Duodenal mucosa (tissue), 2 donors: ENCODE measurements at regions not wholly inside any gene's neighbourhood (a gene's known extent, or its start where the extent isn't known, plus 50 kb on each side); places are given as distances from the start of the nearest gene placed in this dataset.

Experiments
- H3K27ac ChIP-seq: one replicate; pipeline ENCODE4 v1.7.0; 2013; ENCODE audit warnings: low read depth, low read length
- H3K27me3 ChIP-seq, 2 donors: one replicate each; pipeline ENCODE4 v1.7.0; 2013; ENCODE audit warnings: low read length in 2 of 2, control low read depth in 1 of 2; ENCODE audit not compliant: insufficient read depth in 2 of 2, control insufficient read depth in 1 of 2
- H3K36me3 ChIP-seq, 2 donors: one replicate each; pipeline ENCODE4 v1.7.0; 2013; ENCODE audit warnings: low read length in 2 of 2, control low read depth in 1 of 2; ENCODE audit not compliant: insufficient read depth in 2 of 2, control insufficient read depth in 1 of 2
- H3K4me1 ChIP-seq, 2 donors: one replicate each; pipeline ENCODE4 v1.7.0; 2013; ENCODE audit warnings: low read length in 2 of 2, control low read depth in 1 of 2; ENCODE audit not compliant: insufficient read depth in 2 of 2, control insufficient read depth in 1 of 2
- H3K4me3 ChIP-seq, 2 donors: one replicate each; pipeline ENCODE4 v1.7.0; 2013; ENCODE audit warnings: low read length in 2 of 2, low read depth in 1 of 2
- H3K9ac ChIP-seq, 2 donors: one replicate each; pipeline ENCODE4 v1.7.0; 2013; ENCODE audit warnings: low read length in 2 of 2, low read depth in 1 of 2
- H3K9me3 ChIP-seq, 2 donors: one replicate each; pipeline ENCODE4 v1.7.0; 2013; ENCODE audit warnings: low read length in 2 of 2, control low read depth in 1 of 2; ENCODE audit not compliant: control insufficient read depth in 1 of 2

GRCh38 chr2:22198381-22199283 lies 1074.9 kb downstream of the TDRD15 start:
- H3K27me3 ChIP-seq, result no peaks in the 10 kb centered on the region
- H3K9me3 ChIP-seq, result no peaks in the 10 kb centered on the region
- H3K4me3 ChIP-seq, result no peak overlapping the region
- H3K9ac ChIP-seq, result no peak overlapping the region
- H3K36me3 ChIP-seq, result no peaks in the 10 kb centered on the region
- no peaks in the 10 kb centered on the region for H3K4me1 ChIP-seq
- no peak overlapping the region for H3K27ac ChIP-seq

- H3K9me3 ChIP-seq, result no peaks in the 10 kb centered on the region
- H3K4me3 ChIP-seq, result no peak overlapping the region
- no peaks in the 10 kb centered on the region for H3K36me3 ChIP-seq
- H3K27ac ChIP-seq, result no peak overlapping the region
- no peaks in the 10 kb centered on the region for H3K27me3 ChIP-seq
- H3K4me1 ChIP-seq, result no peaks in the 10 kb centered on the region
- no peak overlapping the region for H3K9ac ChIP-seq
Observed at GRCh38 chr2:22199994-22200393, 1076.2 kb downstream of the TDRD15 start.

GRCh38 chr2:22209545-22209944 lies 1085.8 kb downstream of the TDRD15 start:
- H3K27me3 ChIP-seq, result no peaks in the 10 kb centered on the region
- no peaks in the 10 kb centered on the region for H3K36me3 ChIP-seq
- no peak overlapping the region for H3K4me3 ChIP-seq
- H3K9me3 ChIP-seq, result peaks cover 2 to 7% of the 10 kb centered on the region in 2 donors
- no peak overlapping the region for H3K27ac ChIP-seq
- no peak overlapping the region for H3K9ac ChIP-seq
- no peaks in the 10 kb centered on the region for H3K4me1 ChIP-seq

- H3K4me3 ChIP-seq, result no peak overlapping the region
- H3K4me1 ChIP-seq, result no peaks in the 10 kb centered on the region
- peaks cover 2 to 11% of the 10 kb centered on the region in 2 donors for H3K9me3 ChIP-seq
- H3K9ac ChIP-seq, result no peak overlapping the region
- H3K36me3 ChIP-seq, result no peaks in the 10 kb centered on the region
- H3K27ac ChIP-seq, result no peak overlapping the region
- H3K27me3 ChIP-seq, result no peaks in the 10 kb centered on the region
Observed at GRCh38 chr2:22213237-22213636, 1089.5 kb downstream of the TDRD15 start.

- Histone ChIP-seq H3K4me1 (no peaks in the 10 kb centered on the region), H3K36me3 (no peaks in the 10 kb centered on the region), H3K27ac (no peak overlapping the region), H3K4me3 (no peak overlapping the region), H3K27me3 (no peaks in the 10 kb centered on the region), H3K9me3 (peaks cover 0 to 4% of the 10 kb centered on the region in 2 donors), H3K9ac (no peak overlapping the region)
Observed at GRCh38 chr2:22215517-22215916, 1091.7 kb downstream of the TDRD15 start.

GRCh38 chr2:22217881-22218280 lies 1094.1 kb downstream of the TDRD15 start:
- no peak overlapping the region for H3K9ac ChIP-seq
- H3K27me3 ChIP-seq, result no peaks in the 10 kb centered on the region
- H3K4me1 ChIP-seq, result no peaks in the 10 kb centered on the region
- H3K9me3 ChIP-seq, result peaks cover 0 to 7% of the 10 kb centered on the region in 2 donors
- H3K36me3 ChIP-seq, result no peaks in the 10 kb centered on the region
- H3K27ac ChIP-seq, result no peak overlapping the region
- no peak overlapping the region for H3K4me3 ChIP-seq

GRCh38 chr2:22221006-22221405 lies 1097.2 kb downstream of the TDRD15 start:
- no peaks in the 10 kb centered on the region for H3K27me3 ChIP-seq
- H3K36me3 ChIP-seq, result no peaks in the 10 kb centered on the region
- H3K9ac ChIP-seq, result no peak overlapping the region
- H3K4me1 ChIP-seq, result no peaks in the 10 kb centered on the region
- H3K9me3 ChIP-seq, result peaks cover 3 to 5% of the 10 kb centered on the region in 2 donors
- no peak overlapping the region for H3K27ac ChIP-seq
- no peak overlapping the region for H3K4me3 ChIP-seq

- no peaks in the 10 kb centered on the region for H3K27me3 ChIP-seq
Observed at GRCh38 chr2:22238967-22239366, 1115.2 kb downstream of the TDRD15 start.

GRCh38 chr2:22247466-22247865 lies 1123.7 kb downstream of the TDRD15 start:
- Histone ChIP-seq H3K4me3 (no peak overlapping the region), H3K36me3 (no peaks in the 10 kb centered on the region), H3K27me3 (no peaks in the 10 kb centered on the region), H3K9me3 (no peaks in the 10 kb centered on the region), H3K4me1 (no peaks in the 10 kb centered on the region), H3K9ac (no peak overlapping the region), H3K27ac (no peak overlapping the region)

More at GRCh38 chr2:22238967-22239366, 1115.2 kb downstream of the TDRD15 start:
- Histone ChIP-seq H3K27ac (no peak overlapping the region), H3K9me3 (peaks cover 0 to 6% of the 10 kb centered on the region in 2 donors), H3K4me3 (no peak overlapping the region), H3K36me3 (no peaks in the 10 kb centered on the region), H3K9ac (no peak overlapping the region), H3K4me1 (no peaks in the 10 kb centered on the region)

GRCh38 chr2:22248851-22249250 lies 1125.1 kb downstream of the TDRD15 start:
- Histone ChIP-seq H3K36me3 (no peaks in the 10 kb centered on the region), H3K9ac (no peak overlapping the region), H3K9me3 (no peaks in the 10 kb centered on the region), H3K27ac (no peak overlapping the region), H3K4me1 (no peaks in the 10 kb centered on the region), H3K27me3 (no peaks in the 10 kb centered on the region), H3K4me3 (no peak overlapping the region)
